DOHH2 (cell line): ENCODE measurements at regions not wholly inside any gene's neighbourhood (a gene's known extent, or its start where the extent isn't known, plus 50 kb on each side); places are given as distances from the start of the nearest gene placed in this dataset.

ENCODE experiments used
- H3F3A ChIP-seq: fragments of 200-600 bp; sonication (generic), shearing (Covaris generic); 2 replicates; pipeline ENCODE4 v1.6.0; 2016; ENCODE audit warnings: antibody characterized with exemption, mild to moderate bottlenecking; ENCODE audit not compliant: control insufficient read depth, insufficient read depth
- H3K27ac ChIP-seq: fragments of 200-600 bp; sonication (generic); 2 replicates; pipeline ENCODE4 v1.5.1; 2014; ENCODE audit warnings: low read depth, mild to moderate bottlenecking, low read length, moderate library complexity
- H3K27me3 ChIP-seq: fragments of 200-600 bp; sonication (generic); 2 replicates; pipeline ENCODE4 v1.6.1; 2014; ENCODE audit warnings: mild to moderate bottlenecking, low read length, mixed read lengths; ENCODE audit not compliant: control insufficient read depth
- H3K36me3 ChIP-seq: fragments of 200-600 bp; sonication (generic); 2 replicates; pipeline ENCODE4 v1.6.1; 2014; ENCODE audit warnings: mild to moderate bottlenecking, low read length, moderate library complexity, mixed read lengths; ENCODE audit not compliant: control insufficient read depth
- H3K4me1 ChIP-seq: fragments of 200-600 bp; sonication (generic); 2 replicates; pipeline ENCODE4 v1.6.1; 2014; ENCODE audit warnings: mild to moderate bottlenecking, low read length, mixed read lengths; ENCODE audit not compliant: control insufficient read depth
- H3K4me2 ChIP-seq: fragments of 200-600 bp; sonication (generic); 2 replicates; pipeline ENCODE4 v1.6.0; 2014; ENCODE audit warnings: mild to moderate bottlenecking, low read length, moderate library complexity
- H3K4me3 ChIP-seq: fragments of 200-600 bp; sonication (generic); 2 replicates; pipeline ENCODE4 v1.5.1; 2014; ENCODE audit warnings: mild to moderate bottlenecking, low read length, mixed read lengths
- H3K79me2 ChIP-seq: fragments of 200-600 bp; sonication (generic); 2 replicates; pipeline ENCODE4 v1.6.1; 2014; ENCODE audit warnings: mild to moderate bottlenecking, low read length, mixed read lengths; ENCODE audit not compliant: control insufficient read depth
- H3K9me2 ChIP-seq: fragments of 200-600 bp; sonication (generic); replicated peaks from 2 replicates; pipeline ENCODE4 v1.6.1; 2014; ENCODE audit warnings: mild to moderate bottlenecking, low read length, mixed read lengths; ENCODE audit not compliant: control insufficient read depth
- H3K9me3 ChIP-seq: fragments of 200-600 bp; sonication (generic); 2 replicates; pipeline ENCODE4 v1.6.1; 2014; ENCODE audit warnings: antibody characterized with exemption, low read length, mixed read lengths; ENCODE audit not compliant: control insufficient read depth, insufficient read depth
- H4K20me1 ChIP-seq: fragments of 200-600 bp; sonication (generic); 2 replicates; pipeline ENCODE4 v1.6.0; 2014; ENCODE audit warnings: low read depth, mild to moderate bottlenecking, antibody characterized with exemption, low read length, moderate library complexity; ENCODE audit not compliant: control insufficient read depth, insufficient read depth
- EZH2phosphoT487 ChIP-seq: fragments of 200-600 bp; sonication (generic); IDR thresholded peaks from 2 replicates; pipeline ENCODE4 v1.6.1; 2017; ENCODE audit warnings: borderline replicate concordance, mild to moderate bottlenecking, antibody characterized with exemption, low read length, moderate library complexity, mixed read lengths
- TF ChIP-seq, protein P1 (sequence below): fragments of 200-600 bp; sonication (generic); IDR thresholded peaks from one replicate; pipeline ENCODE4 v1.5.1; 2014; ENCODE audit warnings: antibody characterized with exemption, mild to moderate bottlenecking, low read depth, low read length; ENCODE audit not compliant: poor library complexity, severe bottlenecking

DNA sequence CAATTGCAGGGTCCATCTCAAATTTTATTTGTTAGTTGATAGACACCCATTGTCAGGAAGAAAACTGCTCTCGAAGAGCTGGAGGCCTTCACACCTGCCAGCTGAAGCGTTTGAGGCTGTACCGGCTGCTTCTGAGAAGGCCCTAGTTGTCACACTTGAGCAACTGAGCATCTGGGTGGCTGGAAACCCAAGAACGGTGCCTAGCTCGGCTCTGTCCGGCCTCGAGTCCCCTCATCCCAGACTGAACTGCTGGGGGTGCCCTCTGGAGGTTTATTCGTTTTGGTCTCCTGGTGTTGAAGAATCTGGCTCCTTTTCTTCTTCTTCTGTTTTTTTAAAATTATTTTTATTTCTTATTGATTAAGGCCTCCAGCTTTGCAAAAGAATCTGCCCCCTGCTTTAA lies 59.3 kb upstream of the EXOC6 start:
- H3K4me3 ChIP-seq: no peak overlapping the region
- H3K4me1 ChIP-seq: peaks cover 42% of the 10 kb centered on the region
- no peak overlapping the region for H3K27ac ChIP-seq
- no peak for TF ChIP-seq EZH2phosphoT487
- H3K36me3 ChIP-seq: no peaks in the 10 kb centered on the region
- H4K20me1 ChIP-seq: no peaks in the 10 kb centered on the region
- no peaks in the 10 kb centered on the region for H3K9me3 ChIP-seq
- 0 out of 2 replicates have a peak, but pooled peaks cover 2% of the 10 kb centered on the region for H3F3A ChIP-seq
- peaks cover 33% of the 10 kb centered on the region for H3K27me3 ChIP-seq
- H3K4me2 ChIP-seq: peak overlapping the region; percentile 57
- H3K79me2 ChIP-seq: no peaks in the 10 kb centered on the region
- no peaks in the 10 kb centered on the region for H3K9me2 ChIP-seq

DNA sequence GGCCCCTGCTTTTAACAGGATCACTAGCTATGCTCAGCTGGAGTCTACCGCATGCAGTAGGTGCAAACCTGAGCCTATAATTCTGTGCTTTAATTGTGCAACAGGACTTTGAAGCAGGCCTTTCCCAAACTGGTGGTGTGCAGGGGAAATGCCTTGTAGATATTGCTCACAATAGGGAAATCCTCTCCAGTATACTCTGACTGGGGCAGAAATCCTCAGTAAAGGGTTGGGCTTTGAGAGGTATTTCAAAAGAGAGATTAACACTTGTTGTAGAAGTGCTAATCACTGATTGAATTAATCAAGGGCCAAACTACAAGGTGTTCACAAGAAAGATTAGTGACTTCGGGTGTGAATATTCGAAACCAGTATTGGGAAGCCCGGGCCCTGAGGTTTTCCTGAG lies 58.5 kb upstream of the EXOC6 start:
- TF ChIP-seq, protein P1, sequence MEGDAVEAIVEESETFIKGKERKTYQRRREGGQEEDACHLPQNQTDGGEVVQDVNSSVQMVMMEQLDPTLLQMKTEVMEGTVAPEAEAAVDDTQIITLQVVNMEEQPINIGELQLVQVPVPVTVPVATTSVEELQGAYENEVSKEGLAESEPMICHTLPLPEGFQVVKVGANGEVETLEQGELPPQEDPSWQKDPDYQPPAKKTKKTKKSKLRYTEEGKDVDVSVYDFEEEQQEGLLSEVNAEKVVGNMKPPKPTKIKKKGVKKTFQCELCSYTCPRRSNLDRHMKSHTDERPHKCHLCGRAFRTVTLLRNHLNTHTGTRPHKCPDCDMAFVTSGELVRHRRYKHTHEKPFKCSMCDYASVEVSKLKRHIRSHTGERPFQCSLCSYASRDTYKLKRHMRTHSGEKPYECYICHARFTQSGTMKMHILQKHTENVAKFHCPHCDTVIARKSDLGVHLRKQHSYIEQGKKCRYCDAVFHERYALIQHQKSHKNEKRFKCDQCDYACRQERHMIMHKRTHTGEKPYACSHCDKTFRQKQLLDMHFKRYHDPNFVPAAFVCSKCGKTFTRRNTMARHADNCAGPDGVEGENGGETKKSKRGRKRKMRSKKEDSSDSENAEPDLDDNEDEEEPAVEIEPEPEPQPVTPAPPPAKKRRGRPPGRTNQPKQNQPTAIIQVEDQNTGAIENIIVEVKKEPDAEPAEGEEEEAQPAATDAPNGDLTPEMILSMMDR: no peak
- Histone ChIP-seq H3K4me1 (peaks cover 42% of the 10 kb centered on the region), H3K27ac (no peak overlapping the region)

DNA sequence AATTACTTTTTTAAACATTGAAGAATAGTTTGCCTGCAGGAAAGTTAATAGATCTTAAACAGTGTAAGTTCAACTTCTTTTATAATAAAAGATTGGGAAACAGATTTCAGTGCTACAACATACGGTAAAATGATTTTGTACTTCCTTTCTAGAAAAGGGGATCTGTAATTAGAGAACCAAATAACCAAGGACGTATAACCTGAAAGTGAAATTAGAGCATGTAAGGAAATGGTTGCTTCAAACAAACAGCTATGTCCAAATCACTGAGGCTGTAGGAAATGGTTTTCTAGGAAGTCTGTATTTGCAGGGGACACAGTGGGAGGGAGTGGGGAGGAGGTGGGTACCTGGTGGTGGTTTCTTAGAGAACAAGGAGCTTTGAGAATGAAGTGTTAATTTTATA lies 57.9 kb upstream of the EXOC6 start:
- Histone ChIP-seq H3K27me3 (peaks cover 31% of the 10 kb centered on the region), H3K4me3 (no peak overlapping the region), H3K4me1 (peaks cover 42% of the 10 kb centered on the region), H3K9me3 (no peaks in the 10 kb centered on the region), H3K9me2 (no peaks in the 10 kb centered on the region), H3K4me2 (no peak overlapping the region), H3K27ac (no peak overlapping the region), H4K20me1 (no peaks in the 10 kb centered on the region), H3F3A (0 out of 2 replicates have a peak, but pooled peaks cover 2% of the 10 kb centered on the region), H3K79me2 (no peaks in the 10 kb centered on the region), H3K36me3 (no peaks in the 10 kb centered on the region)
- TF ChIP-seq, protein P1: no peak
- no peak for TF ChIP-seq EZH2phosphoT487

More for the DNA sequence above, 58.5 kb upstream of the EXOC6 start:
- Histone ChIP-seq H3K4me3 (no peak overlapping the region), H3K4me2 (no peak overlapping the region), H3K9me3 (no peaks in the 10 kb centered on the region), H3K9me2 (no peaks in the 10 kb centered on the region), H4K20me1 (no peaks in the 10 kb centered on the region), H3F3A (0 out of 2 replicates have a peak, but pooled peaks cover 2% of the 10 kb centered on the region), H3K36me3 (no peaks in the 10 kb centered on the region), H3K27me3 (peaks cover 31% of the 10 kb centered on the region), H3K79me2 (no peaks in the 10 kb centered on the region)

DNA sequence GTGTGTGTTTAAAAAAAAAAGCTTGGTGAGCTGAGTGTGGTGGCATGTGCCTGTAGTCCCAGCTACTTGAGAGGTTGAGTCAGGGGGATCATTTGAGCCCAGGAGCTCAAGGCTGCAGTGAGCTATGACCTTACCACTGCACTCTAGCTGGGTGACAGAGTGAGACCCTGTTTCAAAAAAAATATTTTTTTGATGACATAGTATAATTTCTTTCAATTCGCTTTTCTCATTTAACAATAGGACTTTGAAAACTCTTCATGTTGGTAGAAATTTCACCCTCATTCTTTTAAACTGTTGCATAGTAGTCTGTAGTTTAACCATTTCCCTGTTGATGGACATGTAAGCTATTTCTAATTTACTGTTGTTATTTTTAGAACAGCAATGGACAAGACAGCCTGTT lies 55.7 kb upstream of the EXOC6 start:
- Histone ChIP-seq H3K4me2 (no peak overlapping the region), H3K4me3 (no peak overlapping the region), H3K36me3 (no peaks in the 10 kb centered on the region), H3K27me3 (peaks cover 32% of the 10 kb centered on the region), H3K9me3 (no peaks in the 10 kb centered on the region), H3K4me1 (peaks cover 30% of the 10 kb centered on the region), H3K9me2 (no peaks in the 10 kb centered on the region), H4K20me1 (no peaks in the 10 kb centered on the region), H3K27ac (no peak overlapping the region), H3K79me2 (no peaks in the 10 kb centered on the region), H3F3A (0 out of 2 replicates have a peak, but pooled peaks cover 2% of the 10 kb centered on the region)
- TF ChIP-seq, protein P1: no peak
- no peak for TF ChIP-seq EZH2phosphoT487
